Panc1 (cell line): ENCODE measurements at regions not wholly inside any gene's neighbourhood (a gene's known extent, or its start where the extent isn't known, plus 50 kb on each side); places are given as distances from the start of the nearest gene placed in this dataset.
"Not testable (repeated sequence)": the region's sequence is repeated elsewhere in the genome, so short reads cannot be mapped to it uniquely, and the experiment has no call there.

Experiments
- ATAC-seq: fragments of 200-7000 bp; cut with Tn5 transposase; 2 replicates; pipeline ENCODE4 v1.9.1; 2020; ENCODE audit warnings: mild to moderate bottlenecking, moderate library complexity
- BruUV-seq: library from RNA; stranded (reverse); fragments of 400-500 nt; replicated peaks from 2 replicates; lab custom pipeline; 2021; lab: Mats Ljungman, UMichigan
- CTCF ChIA-PET: fragments of 300-600 bp; sonication (Branson Sonifier 250); formaldehyde crosslinking; loops from one replicate; lab custom pipeline; 2022; ENCODE audit warnings: antibody characterized with exemption; lab: Charles Lee
- POLR2A ChIA-PET: fragments of 300-600 bp; sonication (Branson Sonifier 250); formaldehyde crosslinking; loops from one replicate; lab custom pipeline; 2022; ENCODE audit warnings: antibody characterized with exemption; lab: Charles Lee
- DNase-seq: peaks from one replicate; pipeline ENCODE4 v3.0.0-alpha.2; 2010; ENCODE audit warnings: low read depth, low spot score
- H3K27ac ChIP-seq: 2 replicates; pipeline ENCODE4 v1.5.1; 2011; ENCODE audit warnings: mild to moderate bottlenecking, low read length, inconsistent platforms
- H3K27me3 ChIP-seq: fragments of 200-500 bp; sonication (Bioruptor generic); 2 replicates; pipeline ENCODE4 v1.6.0; 2014; ENCODE audit warnings: low read length, inconsistent platforms; ENCODE audit not compliant: control insufficient read depth, insufficient read depth
- H3K36me3 ChIP-seq: fragments of 200-500 bp; sonication (Bioruptor generic); 2 replicates; pipeline ENCODE4 v1.5.1; 2014; ENCODE audit warnings: inconsistent platforms, mild to moderate bottlenecking, low read length, moderate library complexity; ENCODE audit not compliant: control insufficient read depth, insufficient read depth
- H3K4me1 ChIP-seq: 2 replicates; pipeline ENCODE4 v1.5.1; 2011; ENCODE audit warnings: inconsistent platforms, mild to moderate bottlenecking, low read length, moderate library complexity; ENCODE audit not compliant: control insufficient read depth, insufficient read depth
- H3K4me3 ChIP-seq, 2 experiments: 2 replicates each; pipeline ENCODE4 v1.5.1; 2011 to 2012; ENCODE audit warnings: low read depth in 2 of 2, low read length in 2 of 2, mild to moderate bottlenecking in 2 of 2, inconsistent platforms in 1 of 2, moderate library complexity in 1 of 2
- H3K9me3 ChIP-seq: fragments of 200-500 bp; sonication (Bioruptor generic); 2 replicates; pipeline ENCODE4 v1.5.1; 2014; ENCODE audit warnings: low read depth, mild to moderate bottlenecking, inconsistent platforms, low read length, moderate library complexity; ENCODE audit not compliant: control insufficient read depth, insufficient read depth
- CTCF ChIP-seq: fragments of 450-650 bp; IDR thresholded peaks from 2 replicates; pipeline ENCODE4 v1.5.1; 2017; ENCODE audit warnings: mild to moderate bottlenecking
- POLR2AphosphoS5 ChIP-seq: IDR thresholded peaks from 2 replicates; pipeline ENCODE4 v1.6.1; 2012; ENCODE audit warnings: mild to moderate bottlenecking, low read depth, low read length, moderate library complexity
- REST ChIP-seq, 2 experiments: IDR thresholded peaks; 2 replicates each; pipeline ENCODE4 v1.6.1; 2011 to 2012; ENCODE audit warnings: low read depth in 2 of 2, control low read depth in 1 of 2, low read length in 1 of 2, mild to moderate bottlenecking in 1 of 2, moderate library complexity in 1 of 2; ENCODE audit not compliant: insufficient read depth in 1 of 2
- SIN3A ChIP-seq: IDR thresholded peaks from 2 replicates; pipeline ENCODE4 v1.6.1; 2012; ENCODE audit warnings: low read depth, mild to moderate bottlenecking, low read length, moderate library complexity, borderline replicate concordance; ENCODE audit not compliant: insufficient read depth
- TCF7L2 ChIP-seq: IDR thresholded peaks from 2 replicates; pipeline ENCODE4 v1.6.1; 2011; ENCODE audit warnings: mild to moderate bottlenecking, low read depth, low read length, inconsistent platforms
- in situ Hi-C: cut with HindIII; loops from 2 replicates; pipeline ENCODE4 v1.10.0; 2016; ENCODE audit warnings: low sequenced_read_pairs, low pct_unique_long_range_greater_than_20kb
- intact Hi-C: fragments of 100-400 bp; cut with micrococcal nuclease; formaldehyde crosslinking; loops from one replicate; pipeline ENCODE4 v1.10.0; 2022; ENCODE audit not compliant: unreplicated experiment

- Histone ChIP-seq H3K9me3 (no peaks in the 10 kb centered on the region), H3K4me1 (no peaks in the 10 kb centered on the region), H3K36me3 (no peaks in the 10 kb centered on the region), H3K27me3 (no peaks in the 10 kb centered on the region), H3K27ac (no peak overlapping the region), H3K4me3 (no peak overlapping the region)
- ChIA-PET CTCF (no interaction called here), POLR2A (no interaction called here)
- in situ Hi-C loops = no loop called here
- no peak for TF ChIP-seq REST (IDR thresholded peaks at IDR 0.05; ENCODE audit: insufficient read depth in 1 of 2, low read depth in 2 of 2, low read length in 1 of 2)
- no peak for TF ChIP-seq POLR2AphosphoS5
- ATAC-seq (no peak), DNase-seq (no peak)
- intact Hi-C loops = no loop called here
- BruUV-seq = no TSS peak
Observed at GRCh38 chrX:6941041-6941440, 206.5 kb upstream of the STS start.

GRCh38 chrX:6932942-6933341 lies 214.6 kb upstream of the STS start:
- ATAC-seq, in situ Hi-C loops, H3K4me3 ChIP-seq, H3K4me1 ChIP-seq, H3K27ac ChIP-seq, H3K36me3 ChIP-seq, H3K9me3 ChIP-seq, intact Hi-C loops, DNase-seq, CTCF ChIA-PET, POLR2A ChIA-PET, H3K27me3 ChIP-seq, BruUV-seq: not testable (repeated sequence)

GRCh38 chrX:6930307-6930849 lies 217.1 kb upstream of the STS start:
- no peaks in the 10 kb centered on the region for H3K36me3 ChIP-seq
- CTCF ChIA-PET = no interaction called here
- no peaks in the 10 kb centered on the region for H3K9me3 ChIP-seq
- H3K4me3 ChIP-seq = no peak overlapping the region
- no peak for TF ChIP-seq POLR2AphosphoS5
- no peak for TF ChIP-seq TCF7L2
- no peak for TF ChIP-seq CTCF
- no peak for TF ChIP-seq SIN3A
- TF ChIP-seq REST (IDR thresholded peaks at IDR 0.05; ENCODE audit: insufficient read depth in 1 of 2, low read depth in 2 of 2, low read length in 1 of 2) = no peak
- no peak overlapping the region for H3K27ac ChIP-seq
- POLR2A ChIA-PET = no interaction called here
- ATAC-seq (no peak), DNase-seq (no peak)
- no peaks in the 10 kb centered on the region for H3K27me3 ChIP-seq
- no TSS peak for BruUV-seq
- in situ Hi-C loops = no loop called here
- intact Hi-C loops = no loop called here
- H3K4me1 ChIP-seq = no peaks in the 10 kb centered on the region
